ENCODE measurements at regions not wholly inside any gene's neighbourhood (a gene's known extent, or its start where the extent isn't known, plus 50 kb on each side); places are given as distances from the start of the nearest gene placed in this dataset.

DNA sequence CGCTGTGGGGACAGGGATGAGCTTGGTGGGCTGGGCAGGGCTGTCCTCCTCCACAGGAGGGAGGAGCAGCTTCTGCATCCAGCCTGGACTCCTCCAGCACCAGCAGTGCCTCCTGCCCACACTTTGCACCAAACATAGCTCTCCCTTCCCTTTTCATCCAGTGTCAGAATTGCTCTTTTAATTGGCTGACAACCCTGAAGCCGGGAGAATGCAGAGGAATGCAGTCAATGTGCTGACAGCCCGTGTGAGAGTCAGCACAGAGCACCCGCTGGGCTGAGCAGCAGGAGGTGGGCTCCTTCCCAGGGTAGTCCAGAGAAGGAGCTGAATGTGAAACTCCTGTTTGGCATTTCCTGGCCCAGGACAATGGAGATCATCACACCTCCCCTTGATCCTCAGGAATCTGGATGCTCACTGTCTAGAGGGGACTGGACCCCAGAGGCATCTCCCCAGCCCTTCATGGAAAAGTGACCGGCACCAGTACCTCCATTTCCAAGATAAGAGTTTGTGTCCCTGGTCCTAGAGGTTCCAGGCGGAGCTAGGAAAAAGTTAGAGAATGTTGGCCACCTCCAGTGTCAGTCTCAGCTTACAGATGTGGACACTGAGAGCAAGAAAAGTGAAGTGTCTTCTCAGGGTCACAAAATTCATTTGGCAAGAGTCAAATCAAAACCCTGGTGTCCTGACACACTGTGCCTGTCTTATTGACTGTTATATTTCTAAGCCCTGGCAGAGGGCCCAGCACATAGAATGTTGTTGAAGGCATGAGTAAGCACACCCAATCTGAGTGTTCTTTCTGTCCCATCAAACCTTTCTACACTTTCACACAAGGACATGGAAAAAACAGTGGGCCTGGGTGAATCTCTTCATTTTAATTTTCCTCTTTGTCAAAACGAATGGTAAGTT, 202.1 kb downstream of the SNX18 start:
- no peak overlapping the region for H3K4me3 ChIP-seq (ENCODE audit: low read depth, low read length)
- DNase-seq (ENCODE audit: low read depth, low spot score): peak; percentile 42
- ChIA-PET POLR2A (interaction anchor here (1.2 kb wide), 2 partner anchors 17 to 42 kb away, joined by 5 to 6 read pairs; no protein-coding TSS in a partner anchor), CTCF (interaction anchor here (0.8 to 2.7 kb wide), 6 partner anchors 12 to 203 kb away, joined by 3 to 8 read pairs (median 3); no protein-coding TSS in a partner anchor)
- no peak for TF ChIP-seq CTCF (IDR thresholded peaks at IDR 0.05; ENCODE audit: insufficient read depth, low read length, missing control alignments)

GRCh38 chr5:54718656-54719055, 201.1 kb downstream of the SNX18 start:
- CTCF ChIA-PET: interaction anchor here (0.6 to 2.7 kb wide), 6 partner anchors 85 to 202 kb away, joined by 3 to 7 read pairs (median 4); no protein-coding TSS in a partner anchor

GRCh38 chr5:54717870-54718269, 200.3 kb downstream of the SNX18 start:
- no peak for TF ChIP-seq CTCF (IDR thresholded peaks at IDR 0.05; ENCODE audit: insufficient read depth, low read length, missing control alignments)
- POLR2A ChIA-PET: no interaction called here
- DNase-seq (ENCODE audit: low read depth, low spot score): no peak
- no peak overlapping the region for H3K4me3 ChIP-seq (ENCODE audit: low read depth, low read length)
- CTCF ChIA-PET: interaction anchor here (0.6 to 2.7 kb wide), 5 partner anchors 86 to 201 kb away, joined by 3 to 7 read pairs (median 4); no protein-coding TSS in a partner anchor

More at GRCh38 chr5:54718656-54719055, 201.1 kb downstream of the SNX18 start:
- POLR2A ChIA-PET: no interaction called here
- no peak for TF ChIP-seq CTCF (IDR thresholded peaks at IDR 0.05; ENCODE audit: insufficient read depth, low read length, missing control alignments)
- no peak overlapping the region for H3K4me3 ChIP-seq (ENCODE audit: low read depth, low read length)
- DNase-seq (ENCODE audit: low read depth, low spot score): no peak

DNA sequence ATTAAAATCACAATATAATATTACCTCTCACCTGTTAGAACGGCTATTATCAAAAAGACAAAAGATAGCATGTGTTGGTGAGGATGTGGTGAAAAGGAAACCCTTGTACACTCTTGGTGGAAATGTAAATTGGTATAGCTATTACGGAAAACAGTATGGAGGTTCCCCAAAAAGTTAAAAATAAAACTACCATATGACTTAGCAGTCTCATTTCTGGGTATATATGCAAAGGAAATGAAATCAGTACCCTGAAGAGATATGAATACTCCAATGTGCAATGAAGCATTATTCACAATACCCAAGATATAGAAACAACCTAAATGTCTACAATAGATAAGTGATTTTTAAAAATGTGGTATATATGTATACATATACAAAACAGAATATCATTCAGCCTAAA, 199.9 kb downstream of the SNX18 start:
- no peak for DNase-seq (ENCODE audit: low read depth, low spot score)
- no peak overlapping the region for H3K4me3 ChIP-seq (ENCODE audit: low read depth, low read length)
- ChIA-PET CTCF (interaction anchor here (2.7 kb wide), 1 partner anchor 128 kb away, joined by 7 read pairs; no protein-coding TSS in a partner anchor), POLR2A (no interaction called here)
- no peak for TF ChIP-seq CTCF (IDR thresholded peaks at IDR 0.05; ENCODE audit: insufficient read depth, low read length, missing control alignments)

DNA sequence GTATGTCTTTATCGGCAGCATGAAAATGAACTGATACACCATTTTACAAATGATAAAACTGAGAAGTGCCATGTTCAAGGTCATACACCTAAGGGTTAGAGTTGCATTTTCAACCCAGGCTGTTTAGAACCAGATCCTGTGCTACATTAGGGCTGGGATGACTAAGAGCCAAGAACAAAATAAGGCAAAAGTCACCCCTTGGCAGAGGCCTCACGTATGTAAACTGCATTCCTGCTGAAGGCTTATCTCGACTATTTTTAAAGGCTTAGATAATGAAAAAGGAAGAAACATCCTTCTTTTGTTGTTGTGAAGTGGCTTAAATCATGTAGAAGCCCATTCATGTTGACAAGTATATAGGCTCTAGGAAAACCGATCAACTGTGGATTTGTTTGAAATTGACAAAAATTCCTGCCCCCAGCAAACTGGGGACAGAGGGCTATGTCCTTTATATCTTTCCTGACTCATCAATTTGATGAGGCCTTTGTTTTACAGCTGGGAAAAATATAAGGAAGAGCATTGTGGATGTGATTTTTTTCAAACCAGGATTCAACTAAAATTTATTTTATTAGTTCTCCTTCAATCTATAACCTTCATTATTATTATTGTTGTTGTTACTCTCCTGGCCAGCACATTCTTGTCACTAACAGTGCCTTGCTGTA, 196.5 kb downstream of the SNX18 start:
- CTCF ChIA-PET: no interaction called here
- H3K4me3 ChIP-seq (ENCODE audit: low read depth, low read length): no peak overlapping the region
- POLR2A ChIA-PET: no interaction called here
- no peak for TF ChIP-seq CTCF (IDR thresholded peaks at IDR 0.05; ENCODE audit: insufficient read depth, low read length, missing control alignments)
- DNase-seq (ENCODE audit: low read depth, low spot score): no peak

DNA sequence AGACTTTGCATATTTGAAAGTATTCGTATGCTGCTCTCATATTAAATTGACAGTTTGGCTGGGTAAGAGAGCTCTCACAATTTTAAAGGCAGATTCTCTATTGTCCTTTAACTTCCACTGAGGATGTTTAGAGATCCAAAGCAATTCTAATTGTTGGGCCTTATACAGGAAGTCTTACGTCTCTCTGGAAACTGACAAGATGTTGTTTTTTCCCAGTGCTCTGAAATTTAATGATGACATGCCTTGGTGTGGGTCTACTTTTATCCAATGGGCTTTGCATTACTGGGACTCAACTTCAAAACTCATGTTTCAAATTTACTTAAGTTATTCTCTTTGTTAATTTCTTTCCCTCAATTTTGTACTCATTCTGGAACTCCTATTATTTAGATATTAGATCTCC, 191.5 kb downstream of the SNX18 start:
- no peak for DNase-seq (ENCODE audit: low read depth, low spot score)
- H3K4me3 ChIP-seq (ENCODE audit: low read depth, low read length): no peak overlapping the region
- CTCF ChIA-PET: interaction anchor here (0.8 to 1.2 kb wide), 2 partner anchors 13 to 136 kb away, joined by 3 to 4 read pairs; no protein-coding TSS in a partner anchor
- POLR2A ChIA-PET: no interaction called here
- TF ChIP-seq CTCF (IDR thresholded peaks at IDR 0.05; ENCODE audit: insufficient read depth, low read length, missing control alignments): no peak
